Nephron progenitor cell (in vitro differentiated cells): ENCODE measurements at regions not wholly inside any gene's neighbourhood (a gene's known extent, or its start where the extent isn't known, plus 50 kb on each side); places are given as distances from the start of the nearest gene placed in this dataset.

ENCODE experiments used
- DNase-seq: peaks from one replicate; pipeline ENCODE4 v3.0.0; 2021
- H3K27ac Mint-ChIP-seq: 2 replicates; pipeline ENCODE4 v1.8.0; 2021; ENCODE audit warnings: mild to moderate bottlenecking, moderate library complexity, mixed read lengths
- H3K27me3 Mint-ChIP-seq: 2 replicates; pipeline ENCODE4 v1.8.0; 2021; ENCODE audit warnings: mild to moderate bottlenecking, low read depth, mixed read lengths; ENCODE audit not compliant: poor library complexity
- H3K36me3 Mint-ChIP-seq: 2 replicates; pipeline ENCODE4 v1.8.0; 2021; ENCODE audit warnings: low read depth, mixed read lengths
- H3K4me1 Mint-ChIP-seq: 2 replicates; pipeline ENCODE4 v1.8.0; 2021; ENCODE audit warnings: mixed read lengths
- H3K4me3 Mint-ChIP-seq: 2 replicates; pipeline ENCODE4 v1.8.0; 2021; ENCODE audit warnings: mild to moderate bottlenecking, moderate library complexity, mixed read lengths
- H3K9me3 Mint-ChIP-seq: 2 replicates; pipeline ENCODE4 v1.8.0; 2021; ENCODE audit warnings: mild to moderate bottlenecking, moderate library complexity, mixed read lengths
- TF ChIP-seq, protein P1 (sequence below): fragments of 200-600 bp; sonication (generic); IDR thresholded peaks from 2 replicates; pipeline ENCODE4 v1.5.0; 2021; ENCODE audit warnings: antibody characterized with exemption

DNA sequence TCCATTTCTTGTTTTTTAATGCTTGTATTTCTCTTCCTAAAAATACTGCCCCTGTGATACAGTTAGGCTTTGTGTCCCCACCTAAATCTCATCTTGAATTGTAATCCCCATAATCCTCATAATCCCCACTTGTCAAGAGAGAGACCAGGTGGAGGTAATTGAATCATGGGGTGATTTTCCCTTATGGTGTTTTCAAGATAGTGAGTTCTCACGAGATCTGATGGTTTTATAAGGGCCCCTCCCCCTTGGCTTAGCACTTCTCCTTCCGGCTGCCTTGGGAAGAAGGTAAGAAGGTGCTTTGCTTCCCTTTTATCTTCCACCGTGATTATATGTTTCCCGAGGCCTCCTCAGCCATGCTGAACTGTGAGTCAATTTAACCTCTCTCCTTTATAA is 227.4 kb downstream of the MAN2A1 start:
- Mint-ChIP-seq H3K27me3 (no peaks in the 10 kb centered on the region), H3K4me3 (no peak overlapping the region), H3K27ac (no peak overlapping the region), H3K36me3 (no peaks in the 10 kb centered on the region), H3K4me1 (peaks cover 10% of the 10 kb centered on the region), H3K9me3 (peaks cover 5% of the 10 kb centered on the region)
- TF ChIP-seq, protein P1, sequence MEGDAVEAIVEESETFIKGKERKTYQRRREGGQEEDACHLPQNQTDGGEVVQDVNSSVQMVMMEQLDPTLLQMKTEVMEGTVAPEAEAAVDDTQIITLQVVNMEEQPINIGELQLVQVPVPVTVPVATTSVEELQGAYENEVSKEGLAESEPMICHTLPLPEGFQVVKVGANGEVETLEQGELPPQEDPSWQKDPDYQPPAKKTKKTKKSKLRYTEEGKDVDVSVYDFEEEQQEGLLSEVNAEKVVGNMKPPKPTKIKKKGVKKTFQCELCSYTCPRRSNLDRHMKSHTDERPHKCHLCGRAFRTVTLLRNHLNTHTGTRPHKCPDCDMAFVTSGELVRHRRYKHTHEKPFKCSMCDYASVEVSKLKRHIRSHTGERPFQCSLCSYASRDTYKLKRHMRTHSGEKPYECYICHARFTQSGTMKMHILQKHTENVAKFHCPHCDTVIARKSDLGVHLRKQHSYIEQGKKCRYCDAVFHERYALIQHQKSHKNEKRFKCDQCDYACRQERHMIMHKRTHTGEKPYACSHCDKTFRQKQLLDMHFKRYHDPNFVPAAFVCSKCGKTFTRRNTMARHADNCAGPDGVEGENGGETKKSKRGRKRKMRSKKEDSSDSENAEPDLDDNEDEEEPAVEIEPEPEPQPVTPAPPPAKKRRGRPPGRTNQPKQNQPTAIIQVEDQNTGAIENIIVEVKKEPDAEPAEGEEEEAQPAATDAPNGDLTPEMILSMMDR: no peak
- no peak for DNase-seq

DNA sequence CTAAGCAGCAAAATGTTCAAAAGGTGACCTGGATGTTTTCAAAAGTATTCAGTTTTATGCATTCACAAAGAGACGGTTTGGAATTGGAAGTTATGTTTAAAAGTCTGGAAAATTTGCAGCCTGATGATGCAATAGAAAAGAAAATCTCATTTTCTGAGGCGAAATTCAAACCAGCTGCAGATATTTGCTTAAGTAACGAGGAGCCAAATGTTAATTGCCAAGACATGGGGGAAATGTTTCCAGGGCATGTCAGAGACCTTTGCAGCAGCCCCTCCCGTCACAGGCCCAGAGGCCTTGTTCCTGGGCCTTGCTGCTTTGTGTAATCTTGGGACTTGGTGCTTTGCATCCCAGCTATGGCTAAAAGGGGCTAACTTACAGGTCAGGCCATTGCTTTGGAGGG is 228.2 kb downstream of the MAN2A1 start:
- peaks cover 5% of the 10 kb centered on the region for H3K9me3 Mint-ChIP-seq
- no peak overlapping the region for H3K27ac Mint-ChIP-seq
- H3K4me3 Mint-ChIP-seq: no peak overlapping the region
- no peaks in the 10 kb centered on the region for H3K27me3 Mint-ChIP-seq
- no peaks in the 10 kb centered on the region for H3K36me3 Mint-ChIP-seq
- DNase-seq: no peak
- peaks cover 16% of the 10 kb centered on the region for H3K4me1 Mint-ChIP-seq
- TF ChIP-seq, protein P1: no peak

DNA sequence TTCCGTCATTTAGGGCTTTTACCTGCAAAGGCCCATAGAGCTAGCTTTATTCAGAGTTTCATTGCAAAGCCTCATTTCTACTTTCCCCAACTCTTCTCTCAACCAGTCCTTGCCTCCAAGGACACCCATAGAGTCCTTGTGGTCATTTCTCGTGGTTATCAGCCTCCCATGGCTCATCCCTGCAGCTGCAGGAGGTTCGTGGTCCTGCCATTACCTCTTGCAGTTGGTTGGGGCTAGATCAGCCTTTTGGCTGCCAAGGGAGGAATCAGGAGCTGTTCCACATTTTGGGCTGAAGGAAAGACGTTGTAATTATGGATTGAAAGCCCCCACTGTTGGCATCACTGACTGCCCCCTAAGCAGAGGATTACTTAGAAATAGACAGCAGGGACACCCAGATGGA is 231.0 kb downstream of the MAN2A1 start:
- H3K4me3 Mint-ChIP-seq: no peak overlapping the region

DNA sequence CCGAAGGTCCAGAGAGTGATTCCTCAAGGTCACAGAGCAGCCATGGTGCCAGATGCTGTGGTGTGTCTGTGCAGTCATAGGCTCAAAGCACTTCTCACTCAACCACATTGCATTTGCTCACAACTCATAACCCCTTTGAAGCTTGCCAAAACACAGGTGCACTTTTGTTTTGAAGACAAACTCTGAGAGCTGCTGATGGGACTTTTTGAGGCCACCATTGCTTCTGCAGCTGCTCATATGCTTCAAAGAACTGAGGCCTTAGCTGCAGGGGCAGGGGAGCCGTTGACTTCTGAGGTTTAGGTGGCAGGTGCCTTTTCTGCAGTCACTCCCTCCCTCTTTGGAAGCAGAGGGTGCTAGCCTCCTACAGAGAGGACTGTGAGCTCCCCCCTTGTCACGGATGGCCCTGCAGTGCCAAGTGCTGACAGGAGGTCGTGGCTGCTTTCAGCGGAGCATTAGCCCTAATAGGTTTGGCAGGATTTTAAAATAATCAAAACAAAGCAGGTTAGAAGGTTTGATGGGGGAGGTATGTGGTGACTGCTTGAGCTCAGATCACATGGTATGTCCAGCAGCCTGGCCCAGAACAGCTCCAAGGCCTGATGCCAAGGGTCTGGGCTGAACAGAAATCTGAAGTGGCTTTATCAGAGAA is 232.1 kb downstream of the MAN2A1 start:
- TF ChIP-seq, protein P1: no peak
- peaks cover 17% of the 10 kb centered on the region for H3K4me1 Mint-ChIP-seq
- DNase-seq: no peak
- no peaks in the 10 kb centered on the region for H3K27me3 Mint-ChIP-seq
- H3K27ac Mint-ChIP-seq: no peak overlapping the region
- peaks cover 5% of the 10 kb centered on the region for H3K9me3 Mint-ChIP-seq
- no peaks in the 10 kb centered on the region for H3K36me3 Mint-ChIP-seq
- H3K4me3 Mint-ChIP-seq: no peak overlapping the region

More for the DNA sequence above, 231.0 kb downstream of the MAN2A1 start:
- Mint-ChIP-seq H3K36me3 (no peaks in the 10 kb centered on the region), H3K9me3 (peaks cover 5% of the 10 kb centered on the region), H3K27ac (no peak overlapping the region), H3K4me1 (peaks cover 16% of the 10 kb centered on the region), H3K27me3 (no peaks in the 10 kb centered on the region)
- TF ChIP-seq, protein P1: no peak
- no peak for DNase-seq

DNA sequence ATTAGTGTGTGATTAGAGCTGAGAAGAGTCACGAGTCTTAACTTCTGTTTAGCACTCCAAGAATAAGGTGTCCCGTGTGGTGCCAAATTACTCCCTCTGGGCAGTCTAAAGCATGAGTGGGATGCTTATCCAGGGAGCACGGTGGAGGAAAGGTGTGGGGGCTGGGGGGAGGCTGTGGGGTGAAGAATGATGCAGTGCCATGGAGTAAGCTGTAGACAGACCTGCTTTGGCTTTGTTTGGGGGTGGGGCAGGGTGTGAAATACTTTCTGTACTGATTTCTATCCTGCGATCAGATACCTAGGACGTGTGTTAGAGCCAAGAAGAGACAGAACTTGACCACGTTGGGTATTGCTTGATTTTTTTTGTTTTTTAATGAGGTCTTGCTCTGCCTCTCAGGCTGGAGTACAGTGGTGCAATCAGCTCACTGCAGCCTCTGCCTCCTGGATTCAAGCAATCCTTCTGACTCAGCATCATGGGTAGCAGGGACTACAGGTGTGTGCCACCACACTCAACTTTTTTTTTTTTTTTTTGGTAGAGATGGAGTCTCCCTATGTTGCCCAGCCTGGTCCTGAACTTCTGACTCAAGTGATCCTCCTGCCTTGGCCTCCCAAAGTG is 232.8 kb downstream of the MAN2A1 start:
- no peak overlapping the region for H3K4me3 Mint-ChIP-seq

More for the DNA sequence above, 232.8 kb downstream of the MAN2A1 start:
- Mint-ChIP-seq H3K9me3 (peaks cover 5% of the 10 kb centered on the region), H3K27me3 (no peaks in the 10 kb centered on the region), H3K4me1 (peaks cover 23% of the 10 kb centered on the region), H3K27ac (no peak overlapping the region), H3K36me3 (no peaks in the 10 kb centered on the region)
- DNase-seq: no peak
- TF ChIP-seq, protein P1: no peak
